Middle frontal gyrus (tissue), 1 donor: ENCODE measurements at regions not wholly inside any gene's neighbourhood (a gene's known extent, or its start where the extent isn't known, plus 50 kb on each side); places are given as distances from the start of the nearest gene placed in this dataset.

Source experiments
- DNase-seq: peaks from one replicate; pipeline ENCODE4 v3.0.0-alpha.2; 2015; ENCODE audit warnings: low spot score; ENCODE audit errors: extremely low spot score

DNA sequence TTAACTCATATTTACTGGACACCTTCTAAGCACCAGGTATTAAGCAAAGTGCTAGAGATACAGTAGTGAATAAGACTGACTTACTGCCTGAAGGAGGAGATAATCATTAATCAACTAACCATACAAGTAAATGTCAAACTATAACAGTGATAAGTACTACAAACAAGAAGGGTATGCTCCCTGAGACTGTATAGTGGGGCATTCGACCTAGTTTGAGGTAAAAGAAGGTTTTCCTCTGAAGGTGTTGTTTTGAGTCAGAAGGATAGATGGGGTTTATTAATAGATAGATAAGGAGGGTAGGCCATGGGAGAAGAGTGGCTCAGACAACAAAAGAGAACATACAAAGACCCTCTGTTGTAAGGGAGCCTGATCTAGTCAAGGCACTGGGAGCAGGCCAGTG is 105.4 kb downstream of the DDIT4L start:
- DNase-seq = no peak

GRCh38 chr4:100083289-100083688 is 107.0 kb downstream of the DDIT4L start:
- no peak for DNase-seq

- no peak for DNase-seq
These were observed 107.4 kb downstream of the DDIT4L start for GRCh38 chr4:100082852-100083251.

DNA sequence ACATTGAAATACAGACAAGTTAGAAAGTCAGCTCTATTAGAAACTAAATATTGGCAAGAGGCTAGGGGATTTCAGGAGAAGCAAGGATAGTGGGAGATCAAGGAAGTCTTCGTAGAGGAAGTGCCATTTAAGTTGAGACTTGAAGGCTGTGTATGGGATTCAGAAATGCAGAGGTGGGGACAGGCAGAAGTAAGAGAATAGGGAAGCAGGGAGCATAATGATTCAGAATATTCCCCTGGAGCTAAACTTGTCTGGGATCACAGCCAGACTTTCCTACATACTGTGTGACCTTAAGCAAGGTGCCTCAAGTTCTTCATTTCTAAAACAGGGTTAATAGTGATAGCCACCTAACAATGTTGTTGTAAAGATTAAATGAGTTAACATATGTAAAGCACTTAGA is 108.8 kb downstream of the DDIT4L start:
- no peak for DNase-seq

GRCh38 chr4:100079264-100079663 is 111.0 kb downstream of the DDIT4L start:
- DNase-seq = no peak

DNA sequence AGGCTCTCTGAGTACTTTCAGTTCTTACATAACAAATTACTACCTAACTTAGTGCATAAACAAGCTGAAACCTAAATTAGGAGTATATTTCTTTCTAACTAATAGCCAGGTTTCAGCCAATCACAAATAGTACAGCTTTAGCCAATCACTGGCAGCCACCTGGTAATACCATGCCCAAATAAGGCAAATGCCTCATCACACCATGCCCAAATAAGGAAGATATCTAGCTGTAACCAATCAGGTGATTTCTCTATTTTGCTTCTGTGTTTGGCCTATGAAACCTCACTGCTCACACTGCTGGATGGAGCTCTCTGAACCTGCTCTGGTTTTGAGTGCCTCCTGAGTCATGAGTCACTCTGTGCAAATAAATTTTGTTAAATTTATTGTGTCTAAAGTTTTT is 113.5 kb downstream of the DDIT4L start:
- DNase-seq = no peak

DNA sequence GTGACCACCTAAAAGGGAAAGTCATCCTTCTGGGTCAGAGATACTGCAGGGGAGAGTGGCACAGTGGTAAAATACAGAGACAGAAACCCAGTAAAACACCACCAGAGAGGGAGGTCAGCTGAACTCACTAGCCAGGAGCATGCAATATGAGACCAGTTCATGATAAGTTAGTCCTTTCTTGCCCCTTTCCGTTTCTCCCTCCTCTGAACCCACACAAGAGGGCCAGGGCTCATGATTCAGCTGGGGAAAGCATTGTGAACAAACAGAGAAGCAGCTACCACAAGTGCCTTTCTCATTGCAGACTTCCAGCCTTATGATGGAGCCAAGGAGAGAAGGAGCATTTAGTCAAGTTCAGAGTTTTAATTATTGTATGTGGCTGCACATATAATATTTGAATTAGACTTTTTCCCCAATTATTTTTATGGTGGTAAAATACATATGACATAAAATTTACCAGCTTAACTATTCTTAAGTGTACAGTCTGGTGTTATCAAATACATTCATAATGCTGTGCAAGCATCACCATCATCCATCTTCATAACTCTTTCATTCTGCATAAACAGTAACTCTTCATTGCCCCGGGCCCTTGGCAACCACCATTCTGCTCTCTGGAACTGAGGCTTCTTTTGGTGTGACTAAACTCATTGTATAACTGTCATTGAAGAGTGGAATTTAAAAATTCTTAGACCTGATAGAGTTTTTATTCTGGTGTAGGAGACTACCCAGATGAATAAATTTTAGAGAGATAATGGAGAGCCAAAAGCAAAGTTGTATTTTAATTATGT is 114.6 kb downstream of the DDIT4L start:
- DNase-seq = no peak

DNA sequence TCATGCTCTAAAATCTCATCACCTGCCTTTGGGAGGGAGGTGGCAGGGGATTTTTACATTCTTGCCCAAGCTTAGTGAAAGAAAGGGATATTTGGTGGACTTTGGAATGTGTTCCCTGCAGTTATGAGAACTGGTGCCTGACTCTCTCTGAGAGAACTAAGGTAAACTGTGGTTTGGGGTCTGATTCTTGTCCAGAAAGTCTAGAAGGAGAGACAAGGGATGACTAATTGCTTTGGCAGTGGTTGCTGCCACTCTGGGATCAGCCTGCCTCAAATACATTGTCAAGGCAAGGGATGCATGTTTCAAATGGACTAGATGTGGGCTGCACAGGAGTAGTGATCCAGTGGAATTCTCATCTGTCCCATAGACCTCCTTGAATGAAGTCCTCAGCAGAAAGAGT is 115.2 kb downstream of the DDIT4L start:
- no peak for DNase-seq

DNA sequence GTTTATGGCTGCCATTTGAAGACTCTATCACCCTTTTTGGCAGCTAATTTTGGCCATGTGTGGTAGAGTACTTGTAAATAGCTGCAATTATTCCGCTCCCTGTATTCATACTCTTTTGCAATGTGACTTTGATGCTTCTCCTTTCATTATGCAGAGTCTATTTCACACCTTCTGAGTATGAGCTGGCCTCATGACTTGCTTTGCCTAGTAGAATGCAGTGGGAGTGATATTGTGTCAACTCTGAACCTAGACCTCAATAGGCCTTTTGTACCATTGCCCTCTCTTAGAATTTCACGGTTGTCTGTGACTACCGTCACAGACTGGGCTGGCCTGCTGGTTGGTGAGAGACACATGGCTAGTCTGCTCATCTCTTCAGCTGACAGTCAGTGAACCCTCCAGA is 118.8 kb downstream of the DDIT4L start:
- no peak for DNase-seq

- DNase-seq = no peak
These were observed 119.4 kb downstream of the DDIT4L start for GRCh38 chr4:100070868-100071267.

- DNase-seq = no peak
These were observed 119.1 kb upstream of the H2AZ1 start for GRCh38 chr4:100069207-100069606.

DNA sequence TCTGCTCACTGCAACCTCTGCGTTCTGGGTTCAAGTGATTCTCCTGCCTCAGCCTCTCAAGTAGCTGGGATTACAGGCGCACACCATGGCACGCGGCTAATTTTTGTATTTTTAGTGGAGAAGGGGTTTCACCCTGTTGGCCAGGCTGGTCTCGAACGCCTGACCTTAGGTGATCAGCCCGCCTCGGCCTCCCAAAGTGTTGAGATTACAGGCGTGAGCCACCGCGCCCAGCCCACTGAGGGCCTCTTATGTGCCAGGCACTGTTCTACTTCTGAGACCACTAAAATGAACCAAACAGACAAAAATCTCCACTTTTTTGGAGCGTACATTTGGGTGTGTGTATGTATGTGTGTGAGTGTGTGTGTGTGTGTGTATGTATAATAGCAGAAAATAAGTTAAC is 117.2 kb upstream of the H2AZ1 start:
- DNase-seq = no peak

DNA sequence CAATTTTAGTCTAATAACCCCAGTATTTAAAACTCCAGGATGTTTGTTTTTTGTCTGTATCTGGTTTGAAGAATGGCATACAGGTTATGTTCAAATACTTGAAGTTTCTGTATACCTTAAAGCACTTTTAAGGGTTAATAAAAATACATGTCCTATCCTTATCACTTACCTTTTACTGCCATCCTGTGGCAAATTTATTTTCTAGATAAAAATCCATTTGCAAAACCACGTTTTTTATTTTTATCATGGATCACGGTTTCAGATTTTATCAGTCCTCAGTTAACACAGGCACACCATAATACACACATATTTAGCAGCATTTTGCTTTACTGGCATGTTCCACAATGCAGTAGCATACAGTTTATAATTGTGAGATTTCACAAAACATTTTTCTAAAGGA is 113.3 kb upstream of the H2AZ1 start:
- DNase-seq = no peak

DNA sequence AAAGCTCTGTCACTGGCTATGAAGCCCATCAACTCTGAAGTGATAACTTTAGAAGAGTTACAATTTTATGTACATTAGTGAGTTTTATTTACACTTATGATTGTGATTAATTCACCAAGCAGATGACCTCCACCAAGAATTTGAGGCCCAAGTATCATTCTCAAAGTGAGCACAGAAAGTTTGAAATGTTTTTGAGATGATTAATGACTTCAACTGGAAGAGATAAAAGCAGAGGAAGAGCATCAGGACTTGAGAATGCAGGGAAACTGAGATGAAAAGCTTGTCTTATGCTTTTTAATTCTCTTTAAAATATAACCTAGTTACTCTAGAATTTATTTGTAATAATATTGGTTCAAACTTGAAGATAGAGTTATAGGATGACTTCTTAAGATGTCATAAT is 112.8 kb upstream of the H2AZ1 start:
- DNase-seq = no peak

- DNase-seq = no peak
These were observed 111.8 kb upstream of the H2AZ1 start for GRCh38 chr4:100061835-100062234.

DNA sequence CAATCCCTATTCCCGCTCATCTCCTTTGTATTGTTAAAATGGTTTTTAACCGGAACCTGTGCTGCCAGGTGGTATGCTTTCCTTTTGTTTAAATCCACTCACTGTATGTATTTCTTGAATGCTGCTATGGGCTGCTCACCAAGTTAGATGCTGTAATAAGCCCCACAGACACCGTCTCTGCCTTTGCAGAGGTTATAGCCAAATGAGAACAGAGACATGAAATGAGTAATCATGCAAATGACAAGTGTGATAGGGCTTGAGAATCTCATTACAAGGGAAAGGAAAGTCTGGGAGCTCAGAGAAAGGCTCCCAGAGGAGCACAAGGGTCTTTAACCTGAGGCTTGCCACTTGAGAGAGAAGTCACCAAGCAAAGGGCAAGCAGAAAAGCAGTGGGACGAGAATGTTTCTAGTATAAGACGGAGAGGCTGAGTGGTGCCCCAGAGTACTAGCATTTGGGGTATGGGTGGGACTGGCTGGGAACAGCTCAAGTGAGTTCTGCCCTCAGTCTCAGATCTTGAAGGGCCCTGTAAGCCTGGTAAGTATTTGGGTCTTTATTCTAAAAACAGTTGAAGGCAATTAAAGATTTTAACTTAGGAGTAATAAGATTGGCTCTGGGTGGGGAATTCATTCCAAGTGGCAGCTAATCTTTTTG is 110.8 kb upstream of the H2AZ1 start:
- DNase-seq = no peak

DNA sequence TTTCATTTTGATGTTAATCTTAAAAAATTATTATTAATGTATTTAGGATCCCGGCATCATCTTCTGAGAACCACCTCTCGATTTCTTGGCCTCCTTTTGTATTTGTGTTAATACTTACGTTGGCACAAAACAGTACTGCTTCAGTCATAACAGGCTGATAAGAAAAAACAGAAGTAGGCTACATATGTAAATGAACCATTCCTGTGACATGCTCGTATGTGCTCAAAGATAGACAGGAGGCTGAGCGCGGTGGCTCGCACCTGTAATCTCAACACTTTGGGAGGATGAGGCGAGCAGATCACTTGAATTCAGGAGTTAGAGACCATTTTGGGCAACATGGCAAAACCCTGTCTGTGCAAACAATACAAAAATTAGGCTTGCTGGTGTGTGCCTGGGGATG is 109.4 kb upstream of the H2AZ1 start:
- DNase-seq = no peak

GRCh38 chr4:100056701-100057100 is 106.6 kb upstream of the H2AZ1 start:
- DNase-seq = no peak

GRCh38 chr4:100054071-100054470 is 104.0 kb upstream of the H2AZ1 start:
- DNase-seq = no peak

GRCh38 chr4:100049872-100050271 is 99.8 kb upstream of the H2AZ1 start:
- no peak for DNase-seq

GRCh38 chr4:100042711-100043110 is 92.6 kb upstream of the H2AZ1 start:
- no peak for DNase-seq

GRCh38 chr4:100042235-100042634 is 92.2 kb upstream of the H2AZ1 start:
- DNase-seq = no peak

DNA sequence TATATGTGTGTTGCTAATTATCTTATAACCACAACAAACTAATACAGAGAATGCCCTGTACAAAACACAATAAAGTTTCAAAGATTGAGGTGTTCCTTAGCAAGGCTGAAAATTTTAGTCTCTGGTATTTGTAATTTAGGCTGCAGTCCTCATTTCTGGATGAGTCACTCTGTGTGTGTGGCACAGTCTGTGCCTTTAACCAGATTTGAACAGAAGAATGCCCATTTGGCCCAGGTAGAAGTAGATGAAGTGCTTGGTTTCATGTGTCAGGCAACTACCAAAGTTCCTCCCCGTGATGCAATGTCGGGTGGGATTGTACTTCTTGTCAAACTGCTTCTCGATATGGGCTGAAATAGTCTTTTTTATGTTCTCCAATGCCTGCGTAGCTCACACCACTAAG is 91.6 kb upstream of the H2AZ1 start:
- DNase-seq = no peak
